SKM-1 (cell line): ENCODE measurements at regions not wholly inside any gene's neighbourhood (a gene's known extent, or its start where the extent isn't known, plus 50 kb on each side); places are given as distances from the start of the nearest gene placed in this dataset.

Experiments used
- DNase-seq: peaks from one replicate; lab custom pipeline; 2025; ENCODE audit not compliant: unreplicated experiment; lab: John Stamatoyannopoulos, UW

- DNase-seq: no peak
Observed at GRCh38 chr4:98771959-98772632, 113.7 kb upstream of the TSPAN5 start.

- no peak for DNase-seq
Observed at GRCh38 chr4:98765771-98766170, 107.4 kb upstream of the TSPAN5 start.

- DNase-seq: no peak
Observed at GRCh38 chr4:98758182-98758581, 99.8 kb upstream of the TSPAN5 start.

GRCh38 chr4:98754736-98755135 is 96.3 kb upstream of the TSPAN5 start:
- DNase-seq: no peak

GRCh38 chr4:98749206-98749605 is 90.8 kb upstream of the TSPAN5 start:
- DNase-seq: no peak

GRCh38 chr4:98748609-98749008 is 90.2 kb upstream of the TSPAN5 start:
- DNase-seq: no peak

- no peak for DNase-seq
Observed at GRCh38 chr4:98747393-98748091, 89.1 kb upstream of the TSPAN5 start.

- no peak for DNase-seq
Observed at GRCh38 chr4:98746936-98747335, 88.5 kb upstream of the TSPAN5 start.

- no peak for DNase-seq
Observed at GRCh38 chr4:98746530-98746929, 88.1 kb upstream of the TSPAN5 start.

GRCh38 chr4:98745366-98745765 is 87.0 kb upstream of the TSPAN5 start:
- peak; percentile 59 for DNase-seq

- no peak for DNase-seq
Observed at GRCh38 chr4:98744372-98745150, 86.2 kb upstream of the TSPAN5 start.

GRCh38 chr4:98741952-98742351 is 83.5 kb upstream of the TSPAN5 start:
- no peak for DNase-seq

GRCh38 chr4:98739751-98740150 is 81.3 kb upstream of the TSPAN5 start:
- DNase-seq: no peak

GRCh38 chr4:98733601-98734000 is 75.2 kb upstream of the TSPAN5 start:
- no peak for DNase-seq

- no peak for DNase-seq
Observed at GRCh38 chr4:98728871-98729270, 70.5 kb upstream of the TSPAN5 start.

GRCh38 chr4:98728433-98728832 is 70.0 kb upstream of the TSPAN5 start:
- peak; percentile 9 for DNase-seq

GRCh38 chr4:98722000-98722399 is 63.6 kb upstream of the TSPAN5 start:
- no peak for DNase-seq

- no peak for DNase-seq
Observed at GRCh38 chr4:98720871-98721480, 62.6 kb upstream of the TSPAN5 start.

- no peak for DNase-seq
Observed at GRCh38 chr4:98716796-98717195, 58.4 kb upstream of the TSPAN5 start.

GRCh38 chr4:98712607-98713006 is 54.2 kb upstream of the TSPAN5 start:
- DNase-seq: no peak

GRCh38 chr4:98711526-98711925 is 53.1 kb upstream of the TSPAN5 start:
- no peak for DNase-seq

- no peak for DNase-seq
Observed at GRCh38 chr4:98710831-98711230, 52.4 kb upstream of the TSPAN5 start.
